H1 (cell line): ENCODE measurements at regions not wholly inside any gene's neighbourhood (a gene's known extent, or its start where the extent isn't known, plus 50 kb on each side); places are given as distances from the start of the nearest gene placed in this dataset.

Experiments
- CTCF ChIA-PET: fragments of 300-600 bp; sonication (Branson Sonifier 250); formaldehyde crosslinking; loops from one replicate; lab custom pipeline; 2021; ENCODE audit not compliant: partially characterized antibody; lab: Charles Lee
- POLR2A ChIA-PET: fragments of 300-600 bp; sonication (Branson Sonifier 250); formaldehyde crosslinking; loops from one replicate; lab custom pipeline; 2021; ENCODE audit warnings: inconsistent platforms; ENCODE audit not compliant: partially characterized antibody; lab: Charles Lee
- DNase-seq, 2 experiments: peaks; one replicate each; pipeline versions ENCODE4 v3.0.0 to v3.0.0-alpha.2; 2010 to 2022; ENCODE audit warnings: low spot score in 2 of 2, low read depth in 1 of 2, mixed read lengths in 1 of 2
- FAIRE-seq: peaks from 2 replicates; lab custom pipeline; 2011; peaks lifted over from hg19 to GRCh38; lab: Jason Lieb, UNC
- H2AFZ ChIP-seq: 2 replicates; pipeline ENCODE4 v1.8.1; 2012; ENCODE audit warnings: low read length, inconsistent platforms
- H2AK5ac ChIP-seq: 2 replicates; pipeline ENCODE4 v1.6.1; 2013; ENCODE audit warnings: low read depth, low read length
- H2BK120ac ChIP-seq: replicated peaks from 2 replicates; pipeline ENCODE3; 2013; ENCODE audit warnings: low read depth, low read length, inconsistent platforms
- H2BK12ac ChIP-seq: 2 replicates; pipeline ENCODE4 v1.6.1; 2013; ENCODE audit warnings: low read depth, low read length
- H2BK15ac ChIP-seq: 2 replicates; pipeline ENCODE4 v1.6.1; 2013; ENCODE audit warnings: low read length
- H2BK20ac ChIP-seq: 2 replicates; pipeline ENCODE4 v1.6.1; 2013; ENCODE audit warnings: low read length
- H2BK5ac ChIP-seq: 2 replicates; pipeline ENCODE4 v1.6.1; 2013; ENCODE audit warnings: low read depth, low read length
- H3K14ac ChIP-seq: 2 replicates; pipeline ENCODE4 v1.6.1; 2013; ENCODE audit warnings: inconsistent platforms; ENCODE audit not compliant: insufficient read length
- H3K18ac ChIP-seq: 2 replicates; pipeline ENCODE4 v1.6.1; 2013; ENCODE audit warnings: low read length; ENCODE audit errors: extremely low read depth
- H3K23ac ChIP-seq: 2 replicates; pipeline ENCODE4 v1.6.1; 2013; ENCODE audit warnings: inconsistent platforms; ENCODE audit not compliant: insufficient read length
- H3K23me2 ChIP-seq: 2 replicates; pipeline ENCODE4 v1.6.1; 2013; ENCODE audit warnings: low read depth, low read length
- H3K27ac ChIP-seq: 2 replicates; pipeline ENCODE4 v1.6.1; 2011; ENCODE audit warnings: low read depth, low read length, inconsistent platforms
- H3K27me3 ChIP-seq, 4 experiments: replicated peaks in 1 of 4; 1 replicate in 1 of 4; 2 replicates in 3 of 4; pipeline versions ENCODE4 v1.6.1 to v1.8.1; 2011 to 2013; ENCODE audit warnings: low read length in 3 of 4, mild to moderate bottlenecking in 3 of 4, inconsistent platforms in 2 of 4, mixed read lengths in 2 of 4, moderate library complexity in 1 of 4; ENCODE audit not compliant: control insufficient read depth in 3 of 4, insufficient read depth in 3 of 4; ENCODE audit errors: extremely low read depth in 1 of 4
- H3K36me3 ChIP-seq, 4 experiments: 2 replicates each; pipeline versions ENCODE4 v1.6.1 to v1.8.1; 2011 to 2013; ENCODE audit warnings: mild to moderate bottlenecking in 4 of 4, low read length in 3 of 4, moderate library complexity in 2 of 4, control low read depth in 1 of 4, inconsistent platforms in 1 of 4; ENCODE audit not compliant: insufficient read depth in 4 of 4, control insufficient read depth in 2 of 4
- H3K4ac ChIP-seq: replicated peaks from 2 replicates; pipeline ENCODE3; 2013; ENCODE audit warnings: low read length, low read depth, mixed read lengths, inconsistent platforms; ENCODE audit not compliant: insufficient read length
- H3K4me1 ChIP-seq, 4 experiments: replicated peaks in 1 of 4; 1 replicate in 1 of 4; 2 replicates in 3 of 4; pipeline versions ENCODE4 v1.6.1 to v1.8.1; 2011 to 2013; ENCODE audit warnings: low read length in 3 of 4, inconsistent platforms in 2 of 4, mixed read lengths in 1 of 4; ENCODE audit not compliant: insufficient read depth in 4 of 4, control insufficient read depth in 3 of 4
- H3K4me2 ChIP-seq, 2 experiments: 2 replicates each; pipeline versions ENCODE4 v1.6.1 to v1.8.1; 2011 to 2013; ENCODE audit warnings: low read depth in 2 of 2, low read length in 2 of 2, control low read depth in 1 of 2, inconsistent platforms in 1 of 2, mild to moderate bottlenecking in 1 of 2; ENCODE audit not compliant: insufficient read depth in 1 of 2
- H3K4me3 ChIP-seq, 4 experiments: fragments of 200-600, 300-600 bp in 1 of 4; sonication (generic), shearing (Covaris generic), sonication (Bioruptor Twin) in 1 of 4; 2 replicates each; pipeline versions ENCODE4 v1.5.1 to v1.8.1; 2011 to 2016; ENCODE audit warnings: low read length in 4 of 4, low read depth in 3 of 4, control low read depth in 2 of 4, inconsistent platforms in 2 of 4, mild to moderate bottlenecking in 2 of 4, mixed read lengths in 1 of 4, moderate library complexity in 1 of 4; ENCODE audit not compliant: insufficient read depth in 2 of 4; ENCODE audit errors: extremely low read depth in 1 of 4
- H3K56ac ChIP-seq: replicated peaks from 2 replicates; pipeline ENCODE3; 2013; ENCODE audit warnings: low read depth, mild to moderate bottlenecking, mixed read lengths, low read length, inconsistent platforms; ENCODE audit not compliant: insufficient read length
- H3K79me1 ChIP-seq: 2 replicates; pipeline ENCODE4 v1.6.1; 2013; ENCODE audit warnings: low read depth, low read length, control low read depth
- H3K79me2 ChIP-seq, 2 experiments: 2 replicates each; pipeline versions ENCODE4 v1.6.1 to v1.8.1; 2012 to 2013; ENCODE audit warnings: low read length in 2 of 2, mild to moderate bottlenecking in 2 of 2, inconsistent platforms in 1 of 2; ENCODE audit not compliant: insufficient read depth in 2 of 2, control insufficient read depth in 1 of 2
- H3K9ac ChIP-seq, 4 experiments: replicated peaks in 1 of 4; 1 replicate in 1 of 4; 2 replicates in 3 of 4; pipeline versions ENCODE4 v1.6.1 to v1.8.1; 2011 to 2013; ENCODE audit warnings: low read depth in 3 of 4, low read length in 3 of 4, control low read depth in 2 of 4, mild to moderate bottlenecking in 2 of 4, moderate library complexity in 2 of 4, inconsistent platforms in 1 of 4; ENCODE audit errors: extremely low read depth in 1 of 4
- H3K9me3 ChIP-seq, 2 experiments: 2 replicates each; pipeline versions ENCODE4 v1.6.1 to v1.8.1; 2012 to 2013; ENCODE audit warnings: mild to moderate bottlenecking in 2 of 2, moderate library complexity in 2 of 2, control low read depth in 1 of 2, inconsistent platforms in 1 of 2, low read depth in 1 of 2, low read length in 1 of 2, mixed read lengths in 1 of 2; ENCODE audit not compliant: insufficient read depth in 2 of 2
- H4K20me1 ChIP-seq, 2 experiments: replicated peaks in 1 of 2; 2 replicates each; pipeline versions ENCODE3 to v1.8.1; 2011 to 2013; ENCODE audit warnings: inconsistent platforms in 2 of 2, low read length in 2 of 2, mild to moderate bottlenecking in 1 of 2; ENCODE audit not compliant: insufficient read depth in 2 of 2, control insufficient read depth in 1 of 2
- H4K5ac ChIP-seq: 2 replicates; pipeline ENCODE4 v1.6.1; 2013; ENCODE audit warnings: low read length, low read depth, mixed read lengths, inconsistent platforms; ENCODE audit not compliant: insufficient read length
- H4K8ac ChIP-seq: 2 replicates; pipeline ENCODE4 v1.8.0; 2013; ENCODE audit warnings: mild to moderate bottlenecking, moderate library complexity, low read length, inconsistent platforms; ENCODE audit not compliant: insufficient read depth; ENCODE audit errors: extremely low read depth
- H4K91ac ChIP-seq: replicated peaks from 2 replicates; pipeline ENCODE3; 2013; ENCODE audit warnings: low read length, mixed read lengths, inconsistent platforms; ENCODE audit not compliant: insufficient read length
- ATF3 ChIP-seq: IDR thresholded peaks from 2 replicates; pipeline ENCODE4 v1.6.1; 2011; ENCODE audit warnings: low read depth, mild to moderate bottlenecking, low read length; ENCODE audit not compliant: insufficient read depth
- BCL11A ChIP-seq, 2 experiments: IDR thresholded peaks; one replicate each; pipeline ENCODE4 v1.6.1; 2011; ENCODE audit warnings: low read depth in 2 of 2, low read length in 2 of 2, mild to moderate bottlenecking in 2 of 2
- CBX5 ChIP-seq: fragments of 300-800, 300-1000 bp; sonication (generic); IDR thresholded peaks from 2 replicates; pipeline ENCODE4 v1.7.1; 2016; ENCODE audit warnings: antibody characterized with exemption, low read length, low read depth
- E2F6 ChIP-seq: IDR thresholded peaks from 2 replicates; pipeline ENCODE4 v1.6.1; 2012; ENCODE audit warnings: inconsistent platforms
- EGR1 ChIP-seq: IDR thresholded peaks from 2 replicates; pipeline ENCODE4 v1.6.1; 2011; ENCODE audit warnings: low read depth, low read length, borderline replicate concordance
- FOSL1 ChIP-seq: IDR thresholded peaks from 2 replicates; pipeline ENCODE4 v1.6.1; 2011; ENCODE audit warnings: mild to moderate bottlenecking, low read depth, low read length, moderate library complexity; ENCODE audit not compliant: insufficient read depth
- HDAC6 ChIP-seq: IDR thresholded peaks from one replicate; pipeline ENCODE4 v1.7.1; 2012; ENCODE audit warnings: low read depth, mild to moderate bottlenecking, inconsistent platforms, low read length, moderate library complexity
- MAX ChIP-seq: IDR thresholded peaks from 2 replicates; pipeline ENCODE4 v1.6.1; 2012; ENCODE audit warnings: inconsistent platforms
- POLR2A ChIP-seq, 2 experiments: IDR thresholded peaks; 1 replicate in 1 of 2; 2 replicates in 1 of 2; pipeline ENCODE4 v1.6.1; 2011; ENCODE audit warnings: low read depth in 2 of 2, low read length in 2 of 2, mild to moderate bottlenecking in 2 of 2; ENCODE audit errors: control extremely low read depth in 1 of 2
- RAD21 ChIP-seq, 2 experiments: IDR thresholded peaks in 1 of 2; conservative IDR thresholded peaks in 1 of 2; 2 replicates each; pipeline ENCODE4 v1.6.1; 2011; ENCODE audit warnings: low read depth in 2 of 2, low read length in 2 of 2, improper control_type of control experiment in 1 of 2, inconsistent platforms in 1 of 2, mild to moderate bottlenecking in 1 of 2, moderate library complexity in 1 of 2
- RBBP5 ChIP-seq: IDR thresholded peaks from 2 replicates; pipeline ENCODE4 v1.7.1; 2012; ENCODE audit warnings: low read depth, mild to moderate bottlenecking, inconsistent platforms, low read length, moderate library complexity, borderline replicate concordance
- WGBS, 2 experiments: shearing (Covaris generic) in 1 of 2; methylation state at CpG; one replicate each; pipeline versions ENCODE4 v1.1.6 to v1.1.7; 2013 to 2015; ENCODE audit warnings: low lambda C conversion rate in 2 of 2, mixed read lengths in 2 of 2, inconsistent platforms in 1 of 2, low coverage in 1 of 2, missing lambda C conversion rate in 1 of 2; ENCODE audit not compliant: insufficient replicate concordance in 2 of 2, insufficient coverage in 1 of 2, insufficient read length in 1 of 2; ENCODE audit errors: extremely low coverage in 1 of 2, missing lambda C conversion rate in 1 of 2; 5-methylcytosine and 5-hydroxymethylcytosine counted together

DNA sequence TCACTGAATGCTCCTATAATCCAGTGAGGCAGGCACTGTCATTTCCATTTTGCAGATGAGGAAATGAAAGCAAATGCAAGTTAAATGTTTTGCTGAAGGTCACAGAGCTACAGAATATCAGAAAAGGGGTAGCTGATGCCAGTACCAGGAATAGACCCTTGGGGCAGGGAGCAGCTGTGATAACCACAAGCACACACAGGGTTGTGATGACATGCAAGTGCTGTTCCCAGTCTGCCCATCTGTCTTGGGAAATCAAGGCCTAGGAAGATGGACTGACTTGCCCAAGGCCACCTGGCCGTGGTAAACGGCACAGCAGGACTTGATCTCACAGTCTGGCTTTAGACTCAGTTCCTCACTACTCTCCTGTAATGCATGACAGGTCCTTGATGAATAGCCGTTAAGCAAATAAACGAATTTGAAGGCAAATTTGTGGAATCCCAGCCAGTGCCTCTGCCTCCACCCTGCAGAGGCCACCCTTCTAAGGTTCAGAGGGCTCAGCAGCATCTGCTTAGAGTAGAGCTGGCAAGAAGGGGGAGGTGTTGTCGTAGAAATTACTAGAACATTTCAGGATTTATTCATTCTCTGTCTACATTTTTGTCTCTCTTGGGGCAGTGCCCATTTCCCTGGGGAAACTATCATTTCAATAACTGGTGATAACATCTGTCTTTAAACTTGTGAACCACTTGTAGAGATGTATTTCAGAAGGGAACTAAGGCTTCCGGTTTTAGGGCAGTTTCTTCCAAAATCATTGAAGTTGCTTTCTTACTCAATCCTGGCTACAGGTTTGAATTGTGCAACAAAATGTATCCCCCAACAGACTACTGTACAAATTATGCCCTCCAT lies 53.2 kb upstream of the MRPS6 start:
- Histone ChIP-seq H4K91ac (no peak overlapping the region), H3K27ac (no peak overlapping the region), H4K20me1 (no peaks in the 10 kb centered on the region), H3K4me3 (no peak overlapping the region), H3K23ac (no peak overlapping the region), H3K56ac (no peak overlapping the region), H3K4me1 (peaks cover 0 to 8% (median 2%) of the 10 kb centered on the region in 4 experiments; a peak in 2 of 7 replicates), H3K36me3 (no peaks in the 10 kb centered on the region), H3K4me2 (no peak overlapping the region), H2BK120ac (no peak overlapping the region), H2BK20ac (no peak overlapping the region), H3K23me2 (no peaks in the 10 kb centered on the region), H3K9ac (no peak overlapping the region), H3K79me1 (no peaks in the 10 kb centered on the region), H3K79me2 (no peaks in the 10 kb centered on the region), H3K18ac (no peak overlapping the region), H2AK5ac (no peak overlapping the region), H4K5ac (no peak overlapping the region), H2AFZ (no peak overlapping the region), H4K8ac (no peak overlapping the region), H2BK15ac (no peak overlapping the region), H3K14ac (no peak overlapping the region), H3K4ac (no peak overlapping the region), H2BK12ac (no peak overlapping the region), H3K9me3 (no peaks in the 10 kb centered on the region), H2BK5ac (no peak overlapping the region), H3K27me3 (no peaks in the 10 kb centered on the region)
- WGBS, 2 experiments: 72% methylated on average over 6 of the region's 6 CpGs; no CpG with 5 or more reads in 1 of the 2 experiments
- POLR2A ChIA-PET: interaction anchor here (1.2 kb wide), 1 partner anchor 54 kb away, joined by 3 read pairs; no protein-coding TSS in a partner anchor
- CTCF ChIA-PET: interaction anchor here (0.5 to 2.2 kb wide), 3 partner anchors 14 to 96 kb away, joined by 3 to 8 read pairs (median 3); no protein-coding TSS in a partner anchor
- no peak for DNase-seq
- FAIRE-seq: no peak
- no peak for TF ChIP-seq MAX
- no peak for TF ChIP-seq ATF3
- no peak for TF ChIP-seq RBBP5
- TF ChIP-seq E2F6: no peak
- TF ChIP-seq CBX5: no peak
- no peak for TF ChIP-seq BCL11A (IDR thresholded peaks at IDR 0.05; ENCODE audit: low read depth in 2 of 2, low read length in 2 of 2)
- no peak for TF ChIP-seq HDAC6
- TF ChIP-seq RAD21 (IDR thresholded peaks at IDR 0.05 in 1 of 2, conservative IDR thresholded peaks at IDR 0.05 in 1 of 2; ENCODE audit: low read depth in 2 of 2, low read length in 2 of 2): no peak
- TF ChIP-seq POLR2A (IDR thresholded peaks at IDR 0.05; ENCODE audit: control extremely low read depth in 1 of 2, low read depth in 2 of 2, low read length in 2 of 2): no peak
- no peak for TF ChIP-seq FOSL1
- no peak for TF ChIP-seq EGR1
